GM21447 (cell line): ENCODE measurements at regions not wholly inside any gene's neighbourhood (a gene's known extent, or its start where the extent isn't known, plus 50 kb on each side); places are given as distances from the start of the nearest gene placed in this dataset.

Source experiments
- ATAC-seq: cut with Tn5 transposase; IDR thresholded peaks from one replicate; pipeline ENCODE4 v1.9.1; 2021; ENCODE audit not compliant: unreplicated experiment

- ATAC-seq = no peak
These were observed 1404.0 kb downstream of the AACS start for GRCh38 chr12:126469211-126469610.

DNA sequence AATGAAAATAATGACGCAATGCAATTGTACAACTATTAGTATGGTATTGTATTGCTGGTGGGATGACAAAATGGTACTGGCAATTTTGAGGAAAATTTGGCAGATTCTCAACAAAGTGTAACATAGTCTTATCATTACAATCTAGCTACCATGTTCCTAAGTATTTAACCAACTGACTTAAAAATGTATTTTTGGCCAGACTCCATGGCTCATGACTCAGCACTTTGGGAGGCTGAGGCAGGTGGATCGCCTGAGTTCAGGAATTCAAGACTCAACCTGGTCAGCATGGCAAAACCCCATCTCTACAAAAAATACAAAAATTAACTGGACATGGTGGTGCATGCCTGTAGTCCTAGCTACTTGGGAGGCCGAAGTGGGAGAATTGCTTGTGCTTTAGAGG, 1409.5 kb downstream of the AACS start:
- ATAC-seq = no peak

DNA sequence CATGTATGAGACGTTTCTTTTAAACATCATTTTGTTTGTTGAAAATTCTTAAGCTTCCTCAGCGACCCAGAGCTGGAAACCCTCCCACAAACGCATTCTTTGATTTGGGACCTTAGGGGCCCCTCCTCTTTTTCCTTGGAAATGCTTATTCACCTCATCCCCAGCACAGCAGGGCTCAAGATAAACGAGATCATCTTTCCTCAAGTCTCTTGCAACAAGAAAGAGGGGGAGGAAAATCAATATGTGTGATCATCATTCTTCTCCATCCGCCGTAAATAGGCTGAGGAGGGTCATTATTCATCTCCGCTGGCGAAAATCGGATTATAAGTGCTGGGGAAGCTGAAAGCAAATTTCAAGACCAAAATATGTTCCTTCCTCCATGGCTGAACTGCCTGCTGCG, 1415.2 kb downstream of the AACS start:
- ATAC-seq = no peak

- ATAC-seq = no peak
These were observed 1416.5 kb downstream of the AACS start for GRCh38 chr12:126481688-126482087.

- ATAC-seq = no peak
These were observed 1417.1 kb downstream of the AACS start for GRCh38 chr12:126482238-126482889.

- ATAC-seq = no peak
These were observed 1418.2 kb downstream of the AACS start for GRCh38 chr12:126483145-126484068.

DNA sequence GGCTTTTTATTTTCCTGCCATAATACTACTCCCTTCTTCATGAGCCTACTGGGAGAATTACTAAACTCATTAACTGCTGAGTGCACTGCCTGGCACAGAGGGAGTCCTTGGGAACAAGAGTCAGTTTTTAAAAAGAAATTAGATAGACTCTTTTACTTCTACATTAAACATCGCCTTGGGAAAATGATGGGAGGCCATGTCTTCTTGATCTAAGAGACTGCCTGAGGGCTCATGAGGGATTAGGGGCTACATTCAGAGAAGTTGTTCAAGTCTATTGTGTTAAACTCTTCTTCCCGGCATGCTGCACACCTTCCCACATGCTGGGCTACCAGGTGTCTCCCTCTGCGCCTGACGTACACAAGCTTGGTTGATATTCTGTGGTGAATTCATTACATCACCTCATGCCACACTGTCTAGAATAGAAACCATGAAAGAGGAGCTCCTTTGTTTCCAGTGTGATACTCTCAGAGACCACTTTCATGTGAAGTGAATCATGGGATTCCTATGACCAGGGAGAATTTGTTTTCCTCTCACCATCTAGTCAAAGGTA, 1422.3 kb downstream of the AACS start:
- no peak for ATAC-seq

- ATAC-seq = no peak
These were observed 1423.6 kb downstream of the AACS start for GRCh38 chr12:126488806-126489205.

- no peak for ATAC-seq
These were observed 1426.9 kb downstream of the AACS start for GRCh38 chr12:126492181-126492580.

GRCh38 chr12:126493366-126494108, 1428.3 kb downstream of the AACS start:
- ATAC-seq = no peak

DNA sequence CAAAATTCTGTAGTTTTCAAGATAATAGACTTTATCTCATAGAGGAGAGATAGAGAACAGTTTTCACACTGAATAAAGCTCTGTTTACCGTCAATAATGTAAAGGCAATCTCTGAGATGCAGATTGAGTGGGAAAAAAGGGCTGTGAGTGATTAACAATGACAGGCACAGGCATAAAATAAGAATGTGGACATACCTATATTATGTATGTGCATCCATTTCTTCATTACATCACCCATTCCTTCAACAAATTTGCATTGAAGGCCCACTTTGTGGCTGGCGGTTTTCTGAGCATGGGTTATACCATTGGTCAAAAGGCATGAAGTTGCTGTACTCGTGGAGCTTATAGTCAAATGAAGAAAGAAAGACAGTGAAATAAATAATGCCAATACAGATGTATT, 1431.0 kb downstream of the AACS start:
- no peak for ATAC-seq

DNA sequence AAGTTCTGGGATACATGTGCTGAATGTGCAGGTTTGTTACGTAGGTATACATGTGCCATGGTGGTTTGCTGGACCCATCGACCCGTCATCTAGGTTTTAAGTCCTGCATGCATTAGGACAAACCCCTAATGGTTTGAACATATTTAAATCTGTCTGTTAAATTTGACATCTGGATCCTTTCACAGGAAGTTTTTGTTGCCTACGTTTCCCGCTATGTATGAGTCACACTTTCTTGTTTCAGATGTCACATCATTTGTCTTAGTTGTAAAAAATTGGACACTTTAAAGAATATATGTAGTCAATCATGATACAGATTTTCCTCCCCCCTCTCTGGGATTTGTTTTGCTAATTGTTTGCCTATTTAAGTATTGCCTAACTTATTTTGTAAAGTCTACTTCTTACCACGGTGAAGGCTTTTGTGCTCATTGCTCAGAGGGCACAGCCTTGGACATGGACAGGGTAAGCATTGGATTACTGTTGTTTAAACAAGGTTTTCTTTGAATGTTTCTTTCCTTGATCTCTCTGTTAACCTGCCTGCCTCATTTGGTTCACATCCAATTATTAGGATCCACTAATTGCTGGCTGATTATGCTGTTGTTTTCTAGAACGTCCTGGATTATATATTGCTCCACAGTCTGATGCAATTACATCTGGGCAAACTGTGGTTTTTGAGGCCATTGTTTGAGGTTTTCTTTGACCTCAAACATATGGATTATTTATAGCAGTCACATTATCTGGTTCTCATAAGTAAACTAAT, 1441.4 kb downstream of the AACS start:
- ATAC-seq = no peak

DNA sequence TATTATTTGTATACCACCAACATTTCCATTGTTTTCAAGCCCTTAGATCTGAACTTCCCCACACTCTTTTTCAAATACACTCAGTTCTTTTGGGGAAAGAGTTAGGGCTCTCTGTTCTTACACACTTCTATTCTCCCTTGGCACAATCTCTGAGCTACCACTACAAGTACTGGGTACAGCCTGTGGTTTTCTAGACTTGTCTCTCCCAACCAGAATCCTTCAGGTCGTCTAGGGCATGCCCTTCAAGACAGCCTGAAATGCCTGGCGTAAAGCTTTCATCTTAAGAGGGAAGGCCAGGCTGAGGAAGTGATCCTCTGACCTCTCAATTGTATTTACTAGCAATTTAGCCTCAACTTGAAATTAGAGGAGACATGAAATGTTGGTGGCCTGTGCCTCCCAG, 1442.0 kb downstream of the AACS start:
- ATAC-seq = no peak

- ATAC-seq = no peak
These were observed 1444.3 kb downstream of the AACS start for GRCh38 chr12:126509572-126509971.

DNA sequence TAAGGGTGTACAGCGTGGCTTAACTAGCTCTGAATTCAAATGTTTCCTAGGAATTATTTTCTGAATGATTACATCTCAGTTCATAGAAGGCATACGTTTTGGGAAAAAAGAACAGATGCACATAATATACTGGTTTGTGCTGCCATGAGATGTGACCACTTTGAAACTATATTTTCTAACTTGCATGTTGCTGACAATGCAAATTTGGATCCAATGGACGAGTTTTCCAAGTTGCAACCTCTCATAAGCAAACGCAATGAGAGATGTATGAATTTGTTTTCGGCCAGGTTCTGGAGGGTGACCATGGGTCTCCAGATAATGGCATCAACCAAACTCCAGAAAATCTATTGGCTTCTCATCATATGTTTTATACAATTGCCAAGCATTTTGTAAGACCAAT, 1445.4 kb downstream of the AACS start:
- no peak for ATAC-seq

- no peak for ATAC-seq
These were observed 1448.0 kb downstream of the AACS start for GRCh38 chr12:126512916-126513913.

- ATAC-seq = no peak
These were observed 1453.5 kb downstream of the AACS start for GRCh38 chr12:126518596-126519200.

DNA sequence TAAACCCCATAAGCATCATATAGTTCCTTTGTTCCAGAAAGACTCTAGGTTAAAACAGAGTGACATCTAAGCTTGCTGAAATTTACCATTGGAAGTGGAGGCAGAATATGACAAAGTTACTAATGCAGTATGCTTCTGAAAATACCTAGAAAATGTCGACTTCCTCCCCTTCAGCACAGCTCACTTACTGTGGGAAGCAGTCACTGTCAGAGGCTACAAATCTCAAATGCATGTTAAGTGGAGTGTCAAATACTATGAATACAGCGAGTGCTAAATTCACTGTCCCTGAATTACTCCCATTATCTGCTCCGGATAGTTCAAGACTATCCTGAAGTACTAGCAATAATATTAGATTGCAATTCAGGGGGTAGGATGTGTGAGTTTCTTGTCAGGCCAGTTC, 1454.6 kb downstream of the AACS start:
- no peak for ATAC-seq

DNA sequence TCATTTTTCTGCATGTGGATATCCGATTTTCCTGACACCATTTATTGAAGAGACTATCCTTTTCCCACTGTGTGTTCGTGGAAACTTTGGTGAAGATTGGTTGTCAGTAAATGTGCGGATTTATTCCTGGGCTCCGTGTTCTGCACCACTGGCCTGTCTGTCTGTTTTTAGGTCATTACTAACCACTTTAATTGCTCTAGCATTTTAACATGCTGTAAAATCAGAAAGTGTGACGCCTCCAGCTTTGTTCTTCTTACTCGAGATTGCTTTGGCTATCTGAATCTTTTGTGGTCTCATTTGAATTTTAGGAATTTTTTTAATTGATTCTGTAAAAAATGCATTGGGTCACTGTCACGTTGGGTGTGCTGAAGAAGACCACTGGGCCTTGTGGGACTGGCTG, 1458.7 kb downstream of the AACS start:
- ATAC-seq = no peak
